ENCODE measurements at regions not wholly inside any gene's neighbourhood (a gene's known extent, or its start where the extent isn't known, plus 50 kb on each side); places are given as distances from the start of the nearest gene placed in this dataset.

DNA sequence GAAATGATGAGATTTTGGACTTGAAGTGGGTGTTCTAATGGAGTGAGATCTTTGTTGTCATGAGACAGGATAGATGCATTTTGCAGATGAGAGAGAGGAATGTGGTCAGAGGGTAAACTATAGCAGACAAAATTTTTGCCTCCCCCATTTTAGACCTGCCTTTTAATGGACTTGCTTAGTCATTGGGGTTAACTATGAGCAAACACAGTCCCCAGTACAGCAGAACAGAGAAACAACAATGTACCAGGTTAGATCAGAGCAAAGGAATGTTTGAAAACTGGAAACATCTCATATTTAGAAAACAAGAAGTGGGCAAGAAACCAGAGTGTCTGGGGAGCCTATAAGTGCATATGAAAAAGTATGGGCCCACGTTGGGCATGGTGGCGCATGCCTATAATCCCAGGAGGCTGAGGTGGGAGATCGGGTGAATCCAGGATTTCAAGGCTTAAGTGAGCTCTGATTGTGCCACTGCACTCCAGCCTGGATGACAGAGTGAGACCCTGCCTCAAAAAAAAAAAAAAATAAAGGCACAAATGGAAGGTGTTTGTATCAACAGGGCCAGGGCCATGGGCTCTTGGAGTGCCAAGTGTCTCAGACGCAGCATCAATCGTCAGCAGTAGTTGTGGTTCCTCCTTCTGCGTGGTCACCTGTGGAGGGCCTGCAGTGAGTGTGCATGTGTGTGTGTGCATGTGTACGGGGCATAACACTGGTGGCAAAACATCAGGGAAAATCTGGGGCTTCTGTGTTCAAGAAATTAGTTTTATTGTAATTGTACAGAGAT is 214.4 kb upstream of the S1PR3 start:
- no peak for ATAC-seq
- intact Hi-C loops (cut with micrococcal nuclease; ENCODE audit: unreplicated experiment) (no loop called here), in situ Hi-C loops (cut with HindIII; ENCODE audit: low pct_unique_long_range_greater_than_20kb, low sequenced_read_pairs) (no loop called here)
- H3K4me3 ChIP-seq (ENCODE audit: low read depth in 2 of 2, low read length in 2 of 2): no peak overlapping the region
- H3K4me1 ChIP-seq (ENCODE audit: control insufficient read depth, insufficient read depth, low read length): no peaks in the 10 kb centered on the region; the same call in 1 of the 2 replicates
- no peak for DNase-seq (ENCODE audit: low read depth, low spot score)
- no peak overlapping the region for H3K27ac ChIP-seq (ENCODE audit: low read length)
- H3K9me3 ChIP-seq (ENCODE audit: control insufficient read depth, insufficient read depth, low read depth, low read length): no peaks in the 10 kb centered on the region
- TF ChIP-seq, protein P1, sequence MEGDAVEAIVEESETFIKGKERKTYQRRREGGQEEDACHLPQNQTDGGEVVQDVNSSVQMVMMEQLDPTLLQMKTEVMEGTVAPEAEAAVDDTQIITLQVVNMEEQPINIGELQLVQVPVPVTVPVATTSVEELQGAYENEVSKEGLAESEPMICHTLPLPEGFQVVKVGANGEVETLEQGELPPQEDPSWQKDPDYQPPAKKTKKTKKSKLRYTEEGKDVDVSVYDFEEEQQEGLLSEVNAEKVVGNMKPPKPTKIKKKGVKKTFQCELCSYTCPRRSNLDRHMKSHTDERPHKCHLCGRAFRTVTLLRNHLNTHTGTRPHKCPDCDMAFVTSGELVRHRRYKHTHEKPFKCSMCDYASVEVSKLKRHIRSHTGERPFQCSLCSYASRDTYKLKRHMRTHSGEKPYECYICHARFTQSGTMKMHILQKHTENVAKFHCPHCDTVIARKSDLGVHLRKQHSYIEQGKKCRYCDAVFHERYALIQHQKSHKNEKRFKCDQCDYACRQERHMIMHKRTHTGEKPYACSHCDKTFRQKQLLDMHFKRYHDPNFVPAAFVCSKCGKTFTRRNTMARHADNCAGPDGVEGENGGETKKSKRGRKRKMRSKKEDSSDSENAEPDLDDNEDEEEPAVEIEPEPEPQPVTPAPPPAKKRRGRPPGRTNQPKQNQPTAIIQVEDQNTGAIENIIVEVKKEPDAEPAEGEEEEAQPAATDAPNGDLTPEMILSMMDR (IDR thresholded peaks at IDR 0.05): no peak
- TF ChIP-seq SIN3A (IDR thresholded peaks at IDR 0.05; ENCODE audit: borderline replicate concordance, insufficient read depth, low read depth, low read length) (no peak), TCF7L2 (IDR thresholded peaks at IDR 0.05; ENCODE audit: low read depth, low read length) (no peak), POLR2AphosphoS5 (IDR thresholded peaks at IDR 0.05; ENCODE audit: low read depth, low read length) (no peak)
- TF ChIP-seq, protein P2, sequence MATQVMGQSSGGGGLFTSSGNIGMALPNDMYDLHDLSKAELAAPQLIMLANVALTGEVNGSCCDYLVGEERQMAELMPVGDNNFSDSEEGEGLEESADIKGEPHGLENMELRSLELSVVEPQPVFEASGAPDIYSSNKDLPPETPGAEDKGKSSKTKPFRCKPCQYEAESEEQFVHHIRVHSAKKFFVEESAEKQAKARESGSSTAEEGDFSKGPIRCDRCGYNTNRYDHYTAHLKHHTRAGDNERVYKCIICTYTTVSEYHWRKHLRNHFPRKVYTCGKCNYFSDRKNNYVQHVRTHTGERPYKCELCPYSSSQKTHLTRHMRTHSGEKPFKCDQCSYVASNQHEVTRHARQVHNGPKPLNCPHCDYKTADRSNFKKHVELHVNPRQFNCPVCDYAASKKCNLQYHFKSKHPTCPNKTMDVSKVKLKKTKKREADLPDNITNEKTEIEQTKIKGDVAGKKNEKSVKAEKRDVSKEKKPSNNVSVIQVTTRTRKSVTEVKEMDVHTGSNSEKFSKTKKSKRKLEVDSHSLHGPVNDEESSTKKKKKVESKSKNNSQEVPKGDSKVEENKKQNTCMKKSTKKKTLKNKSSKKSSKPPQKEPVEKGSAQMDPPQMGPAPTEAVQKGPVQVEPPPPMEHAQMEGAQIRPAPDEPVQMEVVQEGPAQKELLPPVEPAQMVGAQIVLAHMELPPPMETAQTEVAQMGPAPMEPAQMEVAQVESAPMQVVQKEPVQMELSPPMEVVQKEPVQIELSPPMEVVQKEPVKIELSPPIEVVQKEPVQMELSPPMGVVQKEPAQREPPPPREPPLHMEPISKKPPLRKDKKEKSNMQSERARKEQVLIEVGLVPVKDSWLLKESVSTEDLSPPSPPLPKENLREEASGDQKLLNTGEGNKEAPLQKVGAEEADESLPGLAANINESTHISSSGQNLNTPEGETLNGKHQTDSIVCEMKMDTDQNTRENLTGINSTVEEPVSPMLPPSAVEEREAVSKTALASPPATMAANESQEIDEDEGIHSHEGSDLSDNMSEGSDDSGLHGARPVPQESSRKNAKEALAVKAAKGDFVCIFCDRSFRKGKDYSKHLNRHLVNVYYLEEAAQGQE (IDR thresholded peaks at IDR 0.05; ENCODE audit: insufficient read depth in 1 of 2, low read depth in 2 of 2, low read length in 1 of 2): no peak
- no TSS peak for BruUV-seq (replicated peaks)
- CTCF ChIA-PET: no interaction called here
- H3K36me3 ChIP-seq (ENCODE audit: control insufficient read depth, insufficient read depth, low read length): no peaks in the 10 kb centered on the region
- no peaks in the 10 kb centered on the region for H3K27me3 ChIP-seq (ENCODE audit: control insufficient read depth, insufficient read depth, low read length)
- POLR2A ChIA-PET: no interaction called here

DNA sequence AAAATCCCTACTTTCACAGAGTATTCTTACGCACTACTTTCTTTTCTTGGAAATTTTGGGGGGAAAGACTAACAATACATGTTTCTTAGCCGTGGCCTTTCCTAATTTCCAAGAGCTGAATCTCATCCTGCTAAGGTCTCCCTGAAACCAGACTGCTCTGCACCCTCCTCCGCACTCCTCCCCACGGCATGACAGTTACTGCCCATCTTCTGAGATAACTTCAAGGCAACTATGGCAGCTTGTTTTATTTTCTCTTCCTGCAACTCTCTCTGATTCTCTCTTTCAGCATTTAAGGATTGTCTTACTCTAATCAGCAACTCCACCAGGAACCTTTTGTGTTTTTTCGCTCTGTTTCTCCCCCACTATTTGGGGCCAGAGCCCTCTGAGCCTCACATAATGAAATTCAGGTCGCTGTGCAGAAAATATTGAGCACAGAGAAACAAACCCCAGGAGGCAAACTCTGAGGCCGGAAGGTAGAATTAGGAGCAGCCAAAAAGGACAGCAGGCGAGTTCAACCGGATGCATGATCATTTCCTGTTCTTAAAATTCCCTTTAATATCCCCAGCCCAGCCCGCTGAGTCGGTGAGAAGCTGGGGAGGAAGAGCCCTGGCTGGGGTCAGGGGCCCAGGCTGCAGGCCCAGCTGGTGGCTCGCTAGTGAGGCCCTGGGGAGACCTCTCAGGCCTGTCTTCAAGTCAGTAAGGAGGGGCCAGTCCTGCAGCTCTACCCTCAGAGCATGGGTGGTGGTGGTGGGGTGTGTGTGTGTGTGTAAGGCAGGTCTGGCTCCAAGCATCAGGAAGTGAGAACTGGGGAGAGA is 213.6 kb upstream of the S1PR3 start:
- ChIA-PET CTCF (no interaction called here), POLR2A (no interaction called here)
- no TSS peak for BruUV-seq (replicated peaks)
- Histone ChIP-seq H3K27ac (ENCODE audit: low read length) (no peak overlapping the region), H3K27me3 (ENCODE audit: control insufficient read depth, insufficient read depth, low read length) (no peaks in the 10 kb centered on the region), H3K4me1 (ENCODE audit: control insufficient read depth, insufficient read depth, low read length) (no peaks in the 10 kb centered on the region; the same call in 1 of the 2 replicates), H3K36me3 (ENCODE audit: control insufficient read depth, insufficient read depth, low read length) (no peaks in the 10 kb centered on the region), H3K4me3 (ENCODE audit: low read depth in 2 of 2, low read length in 2 of 2) (no peak overlapping the region), H3K9me3 (ENCODE audit: control insufficient read depth, insufficient read depth, low read depth, low read length) (no peaks in the 10 kb centered on the region)
- in situ Hi-C loops (cut with HindIII; ENCODE audit: low pct_unique_long_range_greater_than_20kb, low sequenced_read_pairs) (no loop called here), intact Hi-C loops (cut with micrococcal nuclease; ENCODE audit: unreplicated experiment) (no loop called here)
- no peak for ATAC-seq
- no peak for DNase-seq (ENCODE audit: low read depth, low spot score)
- no peak for TF ChIP-seq POLR2AphosphoS5 (IDR thresholded peaks at IDR 0.05; ENCODE audit: low read depth, low read length)
- TF ChIP-seq TCF7L2 (IDR thresholded peaks at IDR 0.05; ENCODE audit: low read depth, low read length): no peak
- no peak for TF ChIP-seq SIN3A (IDR thresholded peaks at IDR 0.05; ENCODE audit: borderline replicate concordance, insufficient read depth, low read depth, low read length)
- TF ChIP-seq, protein P2 (IDR thresholded peaks at IDR 0.05; ENCODE audit: insufficient read depth in 1 of 2, low read depth in 2 of 2, low read length in 1 of 2): no peak
- TF ChIP-seq, protein P1 (IDR thresholded peaks at IDR 0.05): no peak
